ENCODE measurements at regions not wholly inside any gene's neighbourhood (a gene's known extent, or its start where the extent isn't known, plus 50 kb on each side); places are given as distances from the start of the nearest gene placed in this dataset.

DNA sequence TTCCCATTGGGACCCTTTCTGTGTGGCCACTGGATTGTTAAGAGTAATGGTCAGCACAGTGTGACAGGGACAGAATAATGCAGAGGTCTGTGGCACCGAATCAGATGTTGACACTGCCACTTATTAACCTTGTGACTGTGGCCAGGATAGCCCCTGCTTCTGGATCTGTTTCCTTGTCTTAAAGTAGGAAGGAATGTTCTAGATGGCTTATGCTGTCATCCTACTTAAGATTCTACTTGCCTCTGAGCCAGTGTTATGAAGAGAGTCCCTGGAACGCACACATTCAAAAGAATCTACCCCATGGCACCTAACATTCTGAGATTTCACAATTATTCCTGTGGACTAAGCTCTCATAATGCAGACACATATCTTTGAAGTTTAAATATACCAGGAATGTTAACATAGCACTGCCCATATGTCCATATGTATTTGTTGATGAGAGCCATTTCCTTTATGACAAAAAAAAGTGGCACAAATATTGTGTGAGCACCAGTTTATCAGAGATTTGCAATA is 612.7 kb downstream of the TLR4 start:
- Histone ChIP-seq H3K4me3 (replicated peaks; ENCODE audit: low read depth, low read length) (no peak overlapping the region), H3K27me3 (replicated peaks; ENCODE audit: control insufficient read depth, insufficient read depth, low read length) (no peaks in the 10 kb centered on the region; the same call in 1 of the 2 replicates), H3K36me3 (ENCODE audit: control insufficient read depth, insufficient read depth, low read length) (no peaks in the 10 kb centered on the region)
- no peak for DNase-seq (ENCODE audit: extremely low read depth, insufficient read length)
- TF ChIP-seq, protein P1, sequence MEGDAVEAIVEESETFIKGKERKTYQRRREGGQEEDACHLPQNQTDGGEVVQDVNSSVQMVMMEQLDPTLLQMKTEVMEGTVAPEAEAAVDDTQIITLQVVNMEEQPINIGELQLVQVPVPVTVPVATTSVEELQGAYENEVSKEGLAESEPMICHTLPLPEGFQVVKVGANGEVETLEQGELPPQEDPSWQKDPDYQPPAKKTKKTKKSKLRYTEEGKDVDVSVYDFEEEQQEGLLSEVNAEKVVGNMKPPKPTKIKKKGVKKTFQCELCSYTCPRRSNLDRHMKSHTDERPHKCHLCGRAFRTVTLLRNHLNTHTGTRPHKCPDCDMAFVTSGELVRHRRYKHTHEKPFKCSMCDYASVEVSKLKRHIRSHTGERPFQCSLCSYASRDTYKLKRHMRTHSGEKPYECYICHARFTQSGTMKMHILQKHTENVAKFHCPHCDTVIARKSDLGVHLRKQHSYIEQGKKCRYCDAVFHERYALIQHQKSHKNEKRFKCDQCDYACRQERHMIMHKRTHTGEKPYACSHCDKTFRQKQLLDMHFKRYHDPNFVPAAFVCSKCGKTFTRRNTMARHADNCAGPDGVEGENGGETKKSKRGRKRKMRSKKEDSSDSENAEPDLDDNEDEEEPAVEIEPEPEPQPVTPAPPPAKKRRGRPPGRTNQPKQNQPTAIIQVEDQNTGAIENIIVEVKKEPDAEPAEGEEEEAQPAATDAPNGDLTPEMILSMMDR (IDR thresholded peaks at IDR 0.05; ENCODE audit: insufficient read depth, low read length, poor library complexity, severe bottlenecking) = no peak

DNA sequence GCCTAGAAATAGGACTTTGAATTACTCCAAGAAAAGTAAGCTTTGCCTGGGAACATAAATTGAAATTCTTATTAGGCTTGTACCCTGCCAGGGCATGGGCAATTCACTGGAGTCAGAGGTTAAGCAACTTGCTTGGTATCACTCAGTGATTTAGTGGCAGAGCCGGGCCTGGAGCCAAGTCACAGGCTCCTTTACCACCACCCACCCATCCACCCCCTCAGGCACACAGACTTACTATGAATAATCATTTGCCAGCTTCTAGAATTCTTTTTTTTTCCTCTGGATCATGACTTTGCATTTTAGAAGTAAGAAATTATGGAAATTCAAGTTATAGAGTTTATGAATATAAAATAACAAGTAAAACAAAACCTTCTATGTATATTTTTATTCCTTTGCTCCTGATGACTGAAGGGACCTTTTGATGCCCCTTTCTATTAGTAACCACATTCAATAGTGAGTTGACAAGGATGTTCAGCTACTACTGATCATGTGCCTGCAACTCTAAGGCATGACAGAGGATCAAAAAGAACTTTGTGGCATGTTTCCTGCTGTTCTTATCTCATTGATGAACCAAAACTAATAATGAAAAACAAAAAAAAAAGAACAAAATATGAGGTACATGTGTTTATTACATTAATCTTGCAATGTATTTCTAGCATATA is 614.7 kb downstream of the TLR4 start:
- TF ChIP-seq, protein P1 (IDR thresholded peaks at IDR 0.05; ENCODE audit: insufficient read depth, low read length, poor library complexity, severe bottlenecking) = no peak
- Histone ChIP-seq H3K36me3 (ENCODE audit: control insufficient read depth, insufficient read depth, low read length) (no peaks in the 10 kb centered on the region), H3K4me3 (replicated peaks; ENCODE audit: low read depth, low read length) (no peak overlapping the region), H3K27me3 (replicated peaks; ENCODE audit: control insufficient read depth, insufficient read depth, low read length) (no peaks in the 10 kb centered on the region; the same call in 1 of the 2 replicates)
- DNase-seq (ENCODE audit: extremely low read depth, insufficient read length) = no peak

DNA sequence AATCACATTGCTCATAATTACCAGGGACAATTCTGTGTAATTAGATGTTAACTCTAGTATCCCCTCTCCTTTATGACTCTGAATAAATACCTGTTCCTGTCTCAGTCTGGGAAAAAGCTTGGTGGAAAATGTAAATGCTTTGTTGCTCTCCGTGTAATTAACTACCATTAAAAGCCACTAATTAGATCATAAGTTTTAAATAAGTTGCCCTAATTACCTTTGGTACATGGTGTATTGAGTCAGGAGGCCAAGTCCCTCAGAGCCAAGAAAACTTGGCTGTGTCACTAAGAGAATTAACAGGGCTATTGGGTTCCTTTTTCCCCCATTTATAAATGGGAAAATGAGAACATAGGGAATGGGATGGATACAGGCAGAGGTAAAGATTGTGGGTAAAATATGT is 617.6 kb downstream of the TLR4 start:
- no peak overlapping the region for H3K4me3 ChIP-seq (replicated peaks; ENCODE audit: low read depth, low read length)
- no peaks in the 10 kb centered on the region for H3K36me3 ChIP-seq (ENCODE audit: control insufficient read depth, insufficient read depth, low read length)
- no peaks in the 10 kb centered on the region; the same call in 1 of the 2 replicates for H3K27me3 ChIP-seq (replicated peaks; ENCODE audit: control insufficient read depth, insufficient read depth, low read length)
- TF ChIP-seq, protein P1 (IDR thresholded peaks at IDR 0.05; ENCODE audit: insufficient read depth, low read length, poor library complexity, severe bottlenecking) = no peak
- DNase-seq (ENCODE audit: extremely low read depth, insufficient read length) = no peak

DNA sequence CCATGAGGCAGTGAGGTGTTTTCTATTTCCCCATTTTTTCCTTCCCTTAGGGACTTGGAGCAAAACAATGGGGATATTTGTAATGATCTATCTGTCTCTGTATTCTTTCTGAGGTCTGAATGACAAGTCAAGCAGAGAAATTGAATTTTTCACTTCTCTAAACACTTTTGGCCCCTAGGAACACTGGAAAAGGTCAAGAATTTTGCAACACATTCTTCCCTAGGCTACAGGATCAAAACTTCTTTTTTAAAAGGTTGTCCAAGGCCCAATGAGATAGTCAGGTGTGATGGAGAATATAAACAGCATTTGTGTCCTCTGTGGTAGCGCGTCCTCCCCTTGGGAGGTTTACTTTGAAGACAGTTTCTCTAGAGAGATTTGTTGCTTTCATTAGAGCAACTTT is 620.5 kb downstream of the TLR4 start:
- Histone ChIP-seq H3K4me3 (replicated peaks; ENCODE audit: low read depth, low read length) (no peak overlapping the region), H3K27me3 (replicated peaks; ENCODE audit: control insufficient read depth, insufficient read depth, low read length) (no peaks in the 10 kb centered on the region), H3K36me3 (ENCODE audit: control insufficient read depth, insufficient read depth, low read length) (no peaks in the 10 kb centered on the region)
- DNase-seq (ENCODE audit: extremely low read depth, insufficient read length) = no peak
- TF ChIP-seq, protein P1 (IDR thresholded peaks at IDR 0.05; ENCODE audit: insufficient read depth, low read length, poor library complexity, severe bottlenecking) = no peak

DNA sequence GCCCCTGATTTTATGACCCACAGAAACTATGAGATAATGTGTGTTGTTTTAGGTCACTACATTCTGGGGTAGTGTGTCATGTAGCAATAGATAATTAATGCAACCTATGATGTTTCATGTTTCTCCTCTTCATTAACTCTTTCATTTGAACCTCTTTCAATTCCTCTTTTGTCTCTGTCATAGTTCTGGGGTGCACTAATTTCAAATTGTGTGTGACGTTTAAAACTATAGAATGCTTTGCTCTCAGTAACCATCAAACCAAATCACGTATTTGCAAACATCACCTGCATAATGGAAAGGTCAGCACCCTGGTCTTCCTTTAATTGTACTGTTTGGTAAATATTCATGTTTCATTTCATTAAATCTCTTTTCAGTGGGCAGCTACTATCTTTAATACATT is 621.6 kb downstream of the TLR4 start:
- Histone ChIP-seq H3K4me3 (replicated peaks; ENCODE audit: low read depth, low read length) (no peak overlapping the region), H3K27me3 (replicated peaks; ENCODE audit: control insufficient read depth, insufficient read depth, low read length) (no peaks in the 10 kb centered on the region), H3K36me3 (ENCODE audit: control insufficient read depth, insufficient read depth, low read length) (no peaks in the 10 kb centered on the region)
- DNase-seq (ENCODE audit: extremely low read depth, insufficient read length) = no peak
- TF ChIP-seq, protein P1 (IDR thresholded peaks at IDR 0.05; ENCODE audit: insufficient read depth, low read length, poor library complexity, severe bottlenecking) = no peak
